Bone marrow (tissue), 2 donors: ENCODE measurements at regions not wholly inside any gene's neighbourhood (a gene's known extent, or its start where the extent isn't known, plus 50 kb on each side); places are given as distances from the start of the nearest gene placed in this dataset.
A peak's percentile ranks its signal among the peaks of the same experiment; 100 is the strongest.
"Not testable (repeated sequence)": the region's sequence is repeated elsewhere in the genome, so short reads cannot be mapped to it uniquely, and the experiment has no call there.

ENCODE experiments used
- DNase-seq, 2 donors: peaks; one replicate each; lab custom pipeline; 2025; lab: John Stamatoyannopoulos, UW

GRCh38 chrY:20643055-20643454, 67.5 kb downstream of the EIF1AY start:
- DNase-seq, result no peak

DNA sequence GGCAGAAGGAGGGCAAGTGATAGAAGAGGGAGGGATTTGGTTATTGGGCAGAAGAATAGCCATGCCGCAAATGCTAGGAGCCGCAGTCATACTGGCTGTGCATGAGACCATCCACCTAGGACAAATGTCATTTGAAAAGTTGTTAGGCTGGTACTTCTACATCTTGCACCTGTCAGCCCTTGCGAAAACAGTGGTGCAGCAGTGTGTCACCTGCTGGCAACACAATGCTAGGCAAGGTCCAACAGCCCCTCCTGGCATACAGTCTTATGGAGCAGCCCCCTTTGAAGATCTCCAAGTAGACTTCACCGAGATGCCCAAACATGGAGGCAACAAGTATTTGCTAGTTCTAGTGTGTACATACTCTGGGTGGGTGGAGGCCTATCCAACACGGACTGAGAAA, 72.7 kb downstream of the EIF1AY start:
- no peak for DNase-seq

DNA sequence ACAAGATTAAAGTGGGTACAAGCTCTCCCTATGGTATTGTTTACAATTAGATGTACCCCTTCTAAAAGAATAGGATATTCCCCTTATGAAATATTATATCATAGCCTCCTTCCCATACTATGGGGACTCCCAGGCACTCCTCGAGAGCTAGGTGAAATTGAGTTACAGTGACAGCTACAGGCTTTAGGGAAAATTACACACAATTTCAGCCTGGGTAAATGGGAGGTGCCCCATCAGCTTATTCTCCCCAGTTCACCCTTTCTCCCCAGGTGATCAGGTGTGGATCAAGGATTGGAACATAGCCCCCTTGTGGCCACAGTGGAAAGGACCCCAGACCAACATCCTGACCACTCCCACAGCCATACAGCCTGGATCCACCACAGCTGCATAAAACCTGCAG, 73.3 kb downstream of the EIF1AY start:
- not testable (repeated sequence) for DNase-seq

DNA sequence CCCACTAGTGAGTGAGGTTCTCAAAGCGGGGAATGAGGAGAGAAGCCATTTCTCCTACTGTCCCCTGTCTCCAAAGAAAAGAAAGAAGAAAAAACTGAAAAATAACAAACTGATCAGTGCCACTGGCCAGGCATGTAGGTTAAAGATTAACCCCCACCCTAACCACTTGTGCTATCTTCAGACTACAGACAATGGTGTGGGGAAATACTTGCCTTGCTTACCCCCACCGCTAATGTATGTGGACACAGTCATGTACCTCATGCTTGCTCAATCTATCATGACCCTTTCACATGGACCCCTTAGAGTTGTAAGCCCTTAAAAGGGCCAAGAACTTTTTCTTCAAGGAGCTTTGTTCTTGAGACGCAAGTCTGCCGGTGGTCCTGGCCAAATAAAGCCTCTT, 75.9 kb downstream of the EIF1AY start:
- DNase-seq, result no peak

DNA sequence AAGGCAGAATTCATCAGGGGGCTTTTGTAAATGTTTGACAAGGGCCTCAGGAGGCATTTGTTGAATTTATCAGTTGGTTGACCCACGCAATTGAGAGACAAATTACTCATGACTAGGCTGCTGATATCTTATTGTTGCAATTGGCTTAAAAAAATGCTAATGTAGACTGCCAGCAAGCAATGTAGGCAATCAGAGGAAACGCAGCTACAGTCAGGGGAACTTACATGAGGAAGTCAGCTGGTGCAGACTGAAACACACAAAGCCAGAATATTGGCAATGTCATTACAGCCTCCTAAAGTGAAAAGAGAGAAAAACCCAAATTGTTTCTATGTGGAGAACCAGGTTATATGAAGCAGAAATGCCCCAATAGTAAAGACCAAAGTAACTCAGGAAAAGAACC, 83.9 kb downstream of the EIF1AY start:
- DNase-seq, result peak in 1 of 2 donors; percentile 8

DNA sequence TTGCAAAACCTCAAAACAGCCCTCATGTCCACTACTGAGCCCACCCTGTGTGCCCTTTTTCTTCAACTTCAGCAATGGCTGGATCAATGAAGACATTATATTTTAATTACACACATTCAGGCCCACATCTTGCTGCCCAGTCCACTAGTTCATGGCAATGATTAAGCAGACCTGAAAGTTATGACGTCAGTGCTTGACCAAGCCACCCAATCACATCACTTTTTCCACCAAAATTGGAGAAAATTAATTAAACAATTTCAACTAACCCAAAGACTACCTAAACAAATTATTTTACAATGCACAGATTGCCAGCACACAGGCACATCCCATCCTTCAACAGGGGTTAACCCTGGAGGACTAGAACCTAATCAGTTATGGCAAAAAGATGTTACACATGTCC, 86.6 kb downstream of the EIF1AY start:
- no peak for DNase-seq

DNA sequence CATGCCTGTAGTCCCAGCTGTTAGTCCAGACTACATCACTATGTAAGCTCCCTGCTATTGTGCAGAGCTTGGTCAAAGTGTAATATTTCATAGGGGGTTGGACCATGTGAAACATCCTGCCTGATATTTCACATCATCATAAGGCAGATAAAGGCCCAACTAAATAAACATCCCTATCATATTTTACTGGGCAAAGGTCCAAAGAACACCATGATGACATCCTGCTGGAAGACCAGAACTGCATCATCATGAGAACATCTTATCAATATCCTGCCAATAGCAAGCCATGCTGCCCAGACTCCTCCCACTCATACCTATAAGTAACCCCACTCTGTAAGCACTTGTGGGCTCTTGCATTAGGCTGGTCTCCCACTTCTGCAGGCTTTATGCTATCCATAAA, 88.6 kb downstream of the EIF1AY start:
- no peak for DNase-seq

GRCh38 chrY:20665357-20665756, 89.8 kb downstream of the EIF1AY start:
- not testable (repeated sequence) for DNase-seq

- no peak for DNase-seq
These were observed 74.0 kb upstream of the RPS4Y2 start for GRCh38 chrY:20681935-20682334.

- no peak for DNase-seq
These were observed 72.5 kb upstream of the RPS4Y2 start for GRCh38 chrY:20683371-20683770.

GRCh38 chrY:20686674-20687073, 69.2 kb upstream of the RPS4Y2 start:
- no peak for DNase-seq
